ENCODE measurements at regions not wholly inside any gene's neighbourhood (a gene's known extent, or its start where the extent isn't known, plus 50 kb on each side); places are given as distances from the start of the nearest gene placed in this dataset.
"Not testable (repeated sequence)": the region's sequence is repeated elsewhere in the genome, so short reads cannot be mapped to it uniquely, and the experiment has no call there.

GRCh38 chr6:19669206-19669605 lies 168.0 kb upstream of the ID4 start:
- no peak for DNase-seq (ENCODE audit: low read depth in 2 of 2)

- DNase-seq (ENCODE audit: low read depth in 2 of 2) = no peak
These were observed 154.3 kb upstream of the ID4 start for GRCh38 chr6:19682859-19683258.

GRCh38 chr6:19690325-19691075 lies 146.7 kb upstream of the ID4 start:
- DNase-seq (ENCODE audit: low read depth in 2 of 2) = no peak

GRCh38 chr6:19691465-19692167 lies 145.6 kb upstream of the ID4 start:
- no peak for DNase-seq (ENCODE audit: low read depth in 2 of 2)

- DNase-seq (ENCODE audit: low read depth in 2 of 2) = no peak
These were observed 144.5 kb upstream of the ID4 start for GRCh38 chr6:19692506-19693298.

GRCh38 chr6:19694697-19695096 lies 142.5 kb upstream of the ID4 start:
- DNase-seq (ENCODE audit: low read depth in 2 of 2) = no peak

GRCh38 chr6:19697744-19698290 lies 139.4 kb upstream of the ID4 start:
- no peak for DNase-seq (ENCODE audit: low read depth in 2 of 2)

GRCh38 chr6:19699932-19700331 lies 137.2 kb upstream of the ID4 start:
- DNase-seq (ENCODE audit: low read depth in 2 of 2) = no peak

- no peak for DNase-seq (ENCODE audit: low read depth in 2 of 2)
These were observed 131.6 kb upstream of the ID4 start for GRCh38 chr6:19705606-19706005.

- no peak for DNase-seq (ENCODE audit: low read depth in 2 of 2)
These were observed 125.0 kb upstream of the ID4 start for GRCh38 chr6:19712012-19712688.

GRCh38 chr6:19712998-19713397 lies 124.2 kb upstream of the ID4 start:
- DNase-seq (ENCODE audit: low read depth in 2 of 2) = no peak

GRCh38 chr6:19713411-19713810 lies 123.8 kb upstream of the ID4 start:
- no peak for DNase-seq (ENCODE audit: low read depth in 2 of 2)

- DNase-seq (ENCODE audit: low read depth in 2 of 2) = no peak
These were observed 123.2 kb upstream of the ID4 start for GRCh38 chr6:19713984-19714383.

- no peak for DNase-seq (ENCODE audit: low read depth in 2 of 2)
These were observed 122.6 kb upstream of the ID4 start for GRCh38 chr6:19714434-19715166.

- DNase-seq (ENCODE audit: low read depth in 2 of 2) = no peak
These were observed 122.0 kb upstream of the ID4 start for GRCh38 chr6:19715167-19715551.

GRCh38 chr6:19719691-19720128 lies 117.5 kb upstream of the ID4 start:
- no peak for DNase-seq (ENCODE audit: low read depth in 2 of 2)

GRCh38 chr6:19721766-19722377 lies 115.3 kb upstream of the ID4 start:
- no peak for DNase-seq (ENCODE audit: low read depth in 2 of 2)

- no peak for DNase-seq (ENCODE audit: low read depth in 2 of 2)
These were observed 114.2 kb upstream of the ID4 start for GRCh38 chr6:19722999-19723398.

- DNase-seq (ENCODE audit: low read depth in 2 of 2) = no peak
These were observed 113.6 kb upstream of the ID4 start for GRCh38 chr6:19723545-19723944.

- DNase-seq (ENCODE audit: low read depth in 2 of 2) = not testable (repeated sequence)
These were observed 111.7 kb upstream of the ID4 start for GRCh38 chr6:19725436-19725835.

- no peak for DNase-seq (ENCODE audit: low read depth in 2 of 2)
These were observed 105.9 kb upstream of the ID4 start for GRCh38 chr6:19731282-19731681.
